ENCODE measurements at regions not wholly inside any gene's neighbourhood (a gene's known extent, or its start where the extent isn't known, plus 50 kb on each side); places are given as distances from the start of the nearest gene placed in this dataset.

DNA sequence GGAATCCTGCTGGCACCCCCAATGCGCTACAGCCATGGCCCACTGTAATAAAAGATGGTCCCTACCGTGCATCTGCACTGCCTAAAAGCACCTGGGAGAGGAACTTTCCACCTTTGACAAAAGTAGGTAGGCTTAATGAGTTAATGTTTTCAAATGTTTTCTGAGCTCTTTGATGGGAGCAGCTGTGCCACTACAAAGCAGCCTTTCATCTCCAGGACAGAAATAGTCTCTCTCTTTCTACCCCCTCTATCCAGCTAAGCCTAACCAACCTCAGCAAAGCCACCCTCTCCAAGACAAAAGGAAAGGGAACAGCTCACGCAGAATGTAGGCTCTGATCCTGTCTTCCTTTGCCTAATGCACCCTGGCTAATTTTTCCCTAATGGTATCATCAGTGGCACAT is 560.2 kb downstream of the UQCRFS1 start:
- no peak for TF ChIP-seq CTCF (IDR thresholded peaks at IDR 0.05; ENCODE audit: low read depth, low read length)
- no peak for DNase-seq (ENCODE audit: extremely low read depth, low read depth)

GRCh38 chr19:28646629-28647028 is 566.3 kb downstream of the UQCRFS1 start:
- TF ChIP-seq CTCF (IDR thresholded peaks at IDR 0.05; ENCODE audit: low read depth, low read length), result no peak
- no peak for DNase-seq (ENCODE audit: extremely low read depth, low read depth)

GRCh38 chr19:28644169-28644775 is 568.7 kb downstream of the UQCRFS1 start:
- no peak for TF ChIP-seq CTCF (IDR thresholded peaks at IDR 0.05; ENCODE audit: low read depth, low read length)
- DNase-seq (ENCODE audit: extremely low read depth, low read depth), result no peak

DNA sequence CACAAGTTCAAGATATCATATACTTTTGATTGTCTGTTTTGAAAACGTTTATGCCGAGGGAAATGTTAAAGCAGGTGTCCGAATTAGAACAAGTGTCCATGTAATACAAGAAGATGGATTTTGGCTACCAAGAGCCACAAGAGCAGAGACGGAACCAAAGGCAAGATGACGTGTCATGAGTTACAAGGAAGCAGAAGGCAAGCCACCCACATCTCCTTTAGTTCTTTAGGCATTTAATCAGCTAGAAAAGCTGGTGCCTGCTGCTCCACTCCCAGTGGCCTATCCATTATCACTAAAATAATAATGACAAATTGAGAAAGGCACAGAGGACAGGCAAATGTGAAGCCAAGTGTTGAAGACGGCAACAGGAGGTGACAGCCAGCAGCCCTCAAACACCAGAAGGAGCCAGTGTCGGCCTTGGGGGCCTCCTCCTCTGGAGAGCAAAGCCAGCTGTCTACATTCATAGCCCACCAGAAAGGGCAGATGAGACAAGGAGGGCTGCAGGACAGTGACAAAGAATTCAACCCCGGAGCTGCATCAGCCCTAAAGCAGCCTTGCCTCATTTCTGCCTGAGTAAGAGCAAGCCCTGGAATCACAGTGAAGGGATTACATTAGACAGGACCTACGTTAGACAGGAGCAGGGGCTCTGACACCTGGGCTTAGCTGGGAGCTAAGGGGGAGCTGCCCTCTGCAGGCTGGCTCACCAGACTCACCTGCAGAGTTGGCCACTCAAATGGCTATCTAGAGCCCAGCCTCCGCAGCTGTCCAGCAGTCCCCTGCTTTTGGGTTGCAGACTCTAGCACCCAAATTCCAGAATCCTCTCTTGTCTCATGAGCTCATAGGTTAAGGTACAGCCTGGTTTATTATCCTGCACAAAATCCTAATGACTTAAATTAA is 569.9 kb downstream of the UQCRFS1 start:
- no peak for DNase-seq (ENCODE audit: extremely low read depth, low read depth)
- TF ChIP-seq CTCF (IDR thresholded peaks at IDR 0.05; ENCODE audit: low read depth, low read length), result no peak

DNA sequence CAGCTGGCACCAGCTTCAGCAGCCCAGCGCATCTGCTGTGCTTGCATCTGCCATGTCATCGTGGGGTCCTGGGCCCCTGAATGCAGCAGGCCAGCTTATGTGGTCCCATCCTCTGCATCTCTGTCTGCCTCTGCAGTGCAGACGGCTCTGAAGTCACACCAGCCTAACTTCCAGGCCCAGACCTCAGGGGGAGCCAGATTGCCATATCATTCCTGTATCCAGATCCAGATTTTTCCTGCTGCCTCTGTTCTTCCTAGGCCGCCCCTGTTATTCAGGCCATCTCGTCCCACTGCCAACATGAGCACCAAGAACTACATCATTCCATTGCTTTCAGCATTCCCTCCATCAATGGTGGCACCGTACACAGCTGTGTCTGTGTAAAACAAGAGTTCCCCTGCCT is 571.6 kb downstream of the UQCRFS1 start:
- no peak for DNase-seq (ENCODE audit: extremely low read depth, low read depth)
- TF ChIP-seq CTCF (IDR thresholded peaks at IDR 0.05; ENCODE audit: low read depth, low read length), result no peak

- DNase-seq (ENCODE audit: extremely low read depth, low read depth), result no peak
- no peak for TF ChIP-seq CTCF (IDR thresholded peaks at IDR 0.05; ENCODE audit: low read depth, low read length)
These were observed 572.4 kb downstream of the UQCRFS1 start for GRCh38 chr19:28640506-28640905.

DNA sequence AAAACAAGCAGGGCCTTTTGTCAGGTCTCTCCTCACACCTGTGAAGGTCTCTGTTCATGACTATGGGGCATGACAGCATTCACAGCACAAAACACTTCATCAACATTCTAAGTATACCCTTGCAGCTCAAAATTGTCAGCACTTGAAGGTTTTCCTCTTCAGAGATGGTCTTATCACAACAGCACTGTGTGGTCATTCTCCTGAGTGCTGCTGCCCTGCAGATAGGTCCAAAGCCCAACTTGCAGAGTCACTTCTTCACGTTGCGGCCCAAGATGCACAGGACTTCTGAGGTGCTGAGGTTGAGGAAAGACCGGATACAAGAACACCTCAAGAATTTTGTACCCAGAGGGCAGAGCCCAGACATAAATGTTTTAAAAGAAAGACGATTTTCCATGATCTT is 574.5 kb downstream of the UQCRFS1 start:
- no peak for DNase-seq (ENCODE audit: extremely low read depth, low read depth)
- no peak for TF ChIP-seq CTCF (IDR thresholded peaks at IDR 0.05; ENCODE audit: low read depth, low read length)

Measured in AG09319 (cell line).